Activated T-helper 17 cell treated with anti-CD3 and anti-CD28 coated beads, Interleukin-2, amount 50 U/mL, for 72 hours (primary cell): ENCODE measurements at regions not wholly inside any gene's neighbourhood (a gene's known extent, or its start where the extent isn't known, plus 50 kb on each side); places are given as distances from the start of the nearest gene placed in this dataset.
"Not testable (repeated sequence)": the region's sequence is repeated elsewhere in the genome, so short reads cannot be mapped to it uniquely, and the experiment has no call there.

Experiments used
- ATAC-seq: fragments of 150-1000 bp; cut with Tn5 transposase; replicated peaks from 2 replicates; pipeline ENCODE4 v1.10.0; 2021; ENCODE audit warnings: mild to moderate bottlenecking, moderate library complexity
- H3K27ac Mint-ChIP-seq: one replicate; pipeline ENCODE4 v1.8.0; 2022; ENCODE audit warnings: mixed read lengths
- H3K27me3 Mint-ChIP-seq: one replicate; pipeline ENCODE4 v1.8.0; 2022; ENCODE audit warnings: mixed read lengths
- H3K36me3 Mint-ChIP-seq: one replicate; pipeline ENCODE4 v1.8.0; 2022; ENCODE audit warnings: low read depth, mild to moderate bottlenecking, mixed read lengths
- H3K4me1 Mint-ChIP-seq: one replicate; pipeline ENCODE4 v1.8.0; 2022; ENCODE audit warnings: mixed read lengths
- H3K4me3 Mint-ChIP-seq: one replicate; pipeline ENCODE4 v1.8.0; 2022; ENCODE audit warnings: mild to moderate bottlenecking, mixed read lengths
- H3K9me3 Mint-ChIP-seq: one replicate; pipeline ENCODE4 v1.8.0; 2022; ENCODE audit warnings: mixed read lengths

DNA sequence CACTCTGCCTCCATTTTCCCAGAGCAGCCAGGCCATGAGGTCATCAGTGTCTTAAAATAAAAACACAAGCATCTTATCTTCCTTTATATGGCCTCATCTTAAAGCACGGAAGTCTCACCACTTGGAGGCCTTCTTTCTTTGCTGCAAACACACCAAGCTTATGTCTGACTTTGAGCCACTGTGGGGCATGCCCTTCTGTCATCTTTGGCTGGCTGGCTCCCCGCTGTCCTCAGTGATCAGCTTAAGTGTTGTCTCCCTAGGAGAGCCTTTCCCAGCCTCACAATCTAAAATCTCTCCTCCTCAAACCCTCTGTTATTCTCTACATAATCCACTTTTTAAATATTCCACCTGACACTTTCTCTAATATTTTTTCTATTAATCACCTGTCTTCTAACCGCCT, 191.6 kb upstream of the TTC29 start:
- H3K4me3 Mint-ChIP-seq: no peak overlapping the region
- peaks cover 22% of the 10 kb centered on the region for H3K27me3 Mint-ChIP-seq
- ATAC-seq: no peak
- no peaks in the 10 kb centered on the region for H3K36me3 Mint-ChIP-seq
- H3K4me1 Mint-ChIP-seq: no peaks in the 10 kb centered on the region
- no peak overlapping the region for H3K27ac Mint-ChIP-seq
- no peaks in the 10 kb centered on the region for H3K9me3 Mint-ChIP-seq

DNA sequence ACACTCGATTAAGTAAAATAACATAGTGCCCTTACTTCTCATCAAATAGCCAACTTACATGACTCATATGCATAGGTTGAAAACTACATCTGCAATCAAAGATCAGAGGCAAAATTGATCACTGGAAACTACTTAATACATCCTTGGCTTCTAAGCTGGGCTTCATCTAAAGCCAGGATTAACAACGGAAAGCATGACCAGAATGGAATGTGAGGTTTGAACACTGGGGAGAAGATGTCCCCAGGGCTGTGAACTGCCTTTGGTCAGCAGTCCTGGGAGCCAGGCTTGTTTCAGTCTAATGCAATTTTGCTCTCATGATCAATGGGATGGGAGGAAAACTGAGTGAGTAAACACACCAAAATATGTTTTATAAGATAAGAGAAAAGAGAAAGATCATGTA, 192.5 kb upstream of the TTC29 start:
- ATAC-seq: no peak
- Mint-ChIP-seq H3K27ac (no peak overlapping the region), H3K4me3 (no peak overlapping the region), H3K9me3 (no peaks in the 10 kb centered on the region), H3K36me3 (no peaks in the 10 kb centered on the region), H3K4me1 (no peaks in the 10 kb centered on the region), H3K27me3 (peaks cover 20% of the 10 kb centered on the region)

DNA sequence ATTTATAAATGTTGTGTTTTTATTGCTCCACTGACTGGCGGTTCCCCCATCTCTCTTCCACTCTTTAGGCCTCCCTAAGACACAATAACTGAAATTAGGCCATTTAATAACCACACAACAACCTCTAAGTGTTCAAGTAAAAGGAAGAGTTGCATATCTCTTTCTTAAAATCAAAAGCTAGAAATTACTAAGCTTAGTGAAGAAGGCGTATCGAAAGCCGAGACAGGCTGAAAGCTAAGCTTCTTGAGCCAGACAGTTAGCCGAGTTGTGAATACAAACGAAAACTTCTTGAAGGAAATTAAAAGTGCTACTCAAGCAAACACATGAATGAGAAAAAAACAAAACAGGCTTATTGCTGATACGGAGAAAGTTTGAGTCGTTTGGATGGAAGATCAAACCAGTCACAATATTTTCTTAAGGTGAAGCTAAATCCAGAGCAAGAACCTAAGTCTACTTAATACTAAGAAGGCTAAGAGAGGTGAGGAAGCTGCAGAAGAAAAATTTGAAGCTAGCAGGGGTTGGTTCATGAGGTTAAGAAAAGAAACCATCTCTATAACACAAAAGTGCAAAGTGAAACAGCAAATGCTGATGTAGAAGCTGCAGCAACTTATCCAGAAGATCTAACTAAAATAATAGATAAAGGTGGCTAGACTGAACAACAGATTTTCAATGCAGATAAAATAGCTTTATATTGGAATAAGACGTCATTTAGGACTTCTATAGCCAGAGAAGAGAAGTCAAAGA, 194.0 kb upstream of the TTC29 start:
- no peaks in the 10 kb centered on the region for H3K9me3 Mint-ChIP-seq
- H3K27ac Mint-ChIP-seq: no peak overlapping the region
- no peaks in the 10 kb centered on the region for H3K4me1 Mint-ChIP-seq
- peak; percentile 24 for ATAC-seq
- no peak overlapping the region for H3K4me3 Mint-ChIP-seq
- no peaks in the 10 kb centered on the region for H3K36me3 Mint-ChIP-seq
- H3K27me3 Mint-ChIP-seq: peaks cover 16% of the 10 kb centered on the region

DNA sequence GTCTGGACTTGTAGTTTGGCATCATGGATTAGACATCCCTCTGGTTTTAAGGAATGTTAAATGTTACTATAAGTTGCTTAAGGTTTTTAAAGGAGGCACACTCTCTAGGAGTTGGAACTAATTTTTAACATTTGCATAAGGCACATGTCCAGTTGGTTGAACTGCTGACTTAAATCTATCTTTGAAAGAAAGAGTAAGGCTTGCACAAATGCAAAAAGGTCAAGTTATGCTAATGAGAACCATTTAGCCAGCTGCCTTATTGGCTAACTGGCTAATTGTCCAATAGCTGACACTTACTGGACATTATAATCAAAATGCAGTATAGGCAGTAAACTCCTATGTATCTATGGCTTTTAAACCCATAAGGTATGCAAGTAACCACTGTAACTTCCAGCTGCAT, 206.1 kb upstream of the TTC29 start:
- H3K9me3 Mint-ChIP-seq: no peaks in the 10 kb centered on the region
- peaks cover 22% of the 10 kb centered on the region for H3K27me3 Mint-ChIP-seq
- no peaks in the 10 kb centered on the region for H3K4me1 Mint-ChIP-seq
- no peaks in the 10 kb centered on the region for H3K36me3 Mint-ChIP-seq
- ATAC-seq: no peak
- H3K4me3 Mint-ChIP-seq: no peak overlapping the region
- H3K27ac Mint-ChIP-seq: no peak overlapping the region

DNA sequence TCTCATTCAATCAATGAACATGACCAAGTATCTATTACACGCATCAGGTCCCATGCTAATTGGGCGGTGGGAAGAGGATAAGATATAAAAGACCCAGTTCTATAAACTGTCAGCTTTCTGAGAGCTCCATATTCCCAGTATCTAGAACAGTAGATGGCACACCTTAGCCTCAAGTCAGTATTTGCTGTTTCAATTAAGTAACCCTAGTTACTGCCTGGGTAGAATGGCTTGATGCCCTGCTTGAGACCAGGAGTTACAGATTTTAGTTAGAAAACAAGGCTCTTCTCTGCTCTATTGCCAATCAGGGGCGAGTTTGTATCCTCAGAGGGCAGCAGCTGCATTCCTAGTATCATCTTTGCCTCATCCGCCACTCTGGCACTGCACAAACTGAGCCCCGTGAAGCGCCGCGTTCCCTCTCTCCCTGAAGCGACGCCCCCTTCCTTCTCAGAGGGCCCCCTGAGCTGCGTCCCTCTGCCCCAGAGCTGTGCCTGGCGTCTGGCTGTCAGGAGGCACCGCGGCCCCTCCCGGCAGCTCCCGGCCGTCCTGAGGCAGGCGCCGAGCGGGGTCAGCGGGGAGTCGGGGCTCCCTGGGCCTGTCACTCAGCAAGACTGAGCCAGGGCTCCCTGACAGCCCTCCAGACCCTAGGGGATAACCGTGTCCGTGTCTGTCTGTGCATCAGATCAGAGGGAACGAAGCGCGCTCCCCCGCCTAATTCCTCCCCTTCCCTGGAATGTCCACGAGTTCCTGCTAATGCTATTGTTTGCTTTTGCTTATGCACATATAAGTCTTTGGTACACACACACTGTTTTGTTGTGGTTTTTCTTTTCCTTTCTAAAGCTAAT, 212.4 kb upstream of the TTC29 start:
- Mint-ChIP-seq H3K9me3 (no peaks in the 10 kb centered on the region), H3K4me1 (no peaks in the 10 kb centered on the region), H3K27me3 (peaks cover 31% of the 10 kb centered on the region), H3K27ac (no peak overlapping the region), H3K4me3 (no peak overlapping the region), H3K36me3 (no peaks in the 10 kb centered on the region)
- ATAC-seq: peak; percentile 21

DNA sequence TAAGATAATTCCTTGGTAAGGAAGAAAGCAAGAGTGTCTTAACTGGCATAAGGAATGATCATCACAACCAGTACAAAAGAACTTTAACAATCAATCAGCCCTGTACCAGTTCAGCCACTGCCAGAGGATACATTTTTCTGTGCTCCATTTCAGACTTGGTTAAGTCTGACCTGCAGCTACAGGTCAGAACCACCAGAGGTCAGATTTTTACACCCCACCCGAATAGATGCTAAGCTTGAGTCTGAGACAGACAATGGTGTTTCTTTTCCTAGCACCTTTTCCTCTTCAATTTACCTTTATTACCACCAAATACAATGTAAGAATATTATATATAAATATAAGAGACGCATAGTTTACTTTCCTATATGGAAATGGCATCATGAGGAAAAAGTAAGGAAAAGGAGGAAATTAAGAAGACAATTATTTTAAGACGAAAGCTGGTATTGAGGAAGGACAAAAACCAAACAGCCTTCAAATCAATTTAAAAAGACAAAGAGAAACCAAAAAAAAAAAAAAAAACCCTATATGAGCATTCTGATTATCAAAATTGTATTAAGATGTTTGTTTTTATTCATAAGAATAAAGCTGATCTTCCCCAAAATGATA, 215.3 kb upstream of the TTC29 start:
- ATAC-seq: no peak
- Mint-ChIP-seq H3K36me3 (no peaks in the 10 kb centered on the region), H3K4me1 (no peaks in the 10 kb centered on the region), H3K27ac (no peak overlapping the region), H3K4me3 (no peak overlapping the region), H3K27me3 (peaks cover 31% of the 10 kb centered on the region), H3K9me3 (no peaks in the 10 kb centered on the region)

DNA sequence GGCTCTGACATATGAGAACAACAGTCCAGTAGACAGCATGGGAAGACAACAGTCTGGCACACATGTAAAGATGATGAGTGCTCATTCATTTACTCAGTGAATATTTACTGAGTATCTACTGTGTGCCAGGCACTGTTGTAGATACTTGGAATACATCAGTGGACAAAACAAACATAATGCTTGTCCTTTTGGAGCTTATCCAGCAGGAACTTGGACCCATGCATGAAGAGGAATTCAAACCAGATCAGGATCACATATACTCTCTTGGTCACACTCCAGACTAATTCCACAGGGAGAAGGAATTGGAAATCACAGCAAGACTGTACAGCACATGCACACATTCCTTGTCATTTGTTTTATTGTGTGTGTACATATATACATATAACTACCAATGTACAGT, 217.6 kb upstream of the TTC29 start:
- no peak for ATAC-seq
- no peaks in the 10 kb centered on the region for H3K4me1 Mint-ChIP-seq
- no peak overlapping the region for H3K4me3 Mint-ChIP-seq
- no peaks in the 10 kb centered on the region for H3K36me3 Mint-ChIP-seq
- peaks cover 22% of the 10 kb centered on the region for H3K27me3 Mint-ChIP-seq
- no peak overlapping the region for H3K27ac Mint-ChIP-seq
- no peaks in the 10 kb centered on the region for H3K9me3 Mint-ChIP-seq

DNA sequence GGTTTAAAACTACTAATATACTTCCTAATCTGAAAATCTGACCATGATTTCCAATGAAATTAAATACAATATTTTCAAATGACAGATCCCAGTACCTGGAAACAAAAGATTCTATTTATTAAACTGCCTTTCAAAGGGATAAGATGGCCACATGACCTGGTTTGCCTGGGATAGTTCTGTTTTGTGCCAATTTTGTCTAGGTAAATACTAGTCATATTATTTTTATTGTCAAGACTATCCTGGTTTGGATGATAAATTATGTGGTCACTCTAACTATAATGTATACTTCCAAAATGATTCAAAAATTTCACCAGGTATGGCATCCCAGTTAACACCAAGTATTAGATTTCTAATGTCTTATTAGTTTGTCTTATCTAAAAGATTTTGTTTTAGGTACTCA, 222.5 kb upstream of the TTC29 start:
- H3K9me3 Mint-ChIP-seq, ATAC-seq, H3K36me3 Mint-ChIP-seq, H3K4me3 Mint-ChIP-seq, H3K27me3 Mint-ChIP-seq, H3K27ac Mint-ChIP-seq, H3K4me1 Mint-ChIP-seq: not testable (repeated sequence)

DNA sequence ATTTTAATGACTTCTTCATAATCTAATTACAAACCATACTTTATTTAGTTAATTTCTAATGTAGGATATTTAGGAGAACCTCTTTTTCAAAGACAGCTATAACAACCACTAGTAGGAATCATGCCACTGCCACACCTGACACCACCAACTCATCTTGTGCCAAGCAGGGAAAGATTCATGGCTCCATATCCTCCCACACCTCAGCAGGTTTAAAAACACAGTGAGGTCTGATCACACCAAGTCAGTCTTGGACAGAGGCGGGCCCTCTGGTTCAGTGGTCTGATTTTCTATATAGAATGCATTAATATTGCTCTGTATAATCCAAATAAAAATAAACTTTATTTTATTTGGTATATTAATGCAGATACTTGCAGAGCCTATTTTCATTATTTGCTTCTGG, 227.7 kb upstream of the TTC29 start:
- H3K4me3 Mint-ChIP-seq: no peak overlapping the region
- no peak for ATAC-seq
- no peak overlapping the region for H3K27ac Mint-ChIP-seq
- H3K36me3 Mint-ChIP-seq: no peaks in the 10 kb centered on the region
- peaks cover 8% of the 10 kb centered on the region for H3K27me3 Mint-ChIP-seq
- H3K4me1 Mint-ChIP-seq: no peaks in the 10 kb centered on the region
- H3K9me3 Mint-ChIP-seq: no peaks in the 10 kb centered on the region

DNA sequence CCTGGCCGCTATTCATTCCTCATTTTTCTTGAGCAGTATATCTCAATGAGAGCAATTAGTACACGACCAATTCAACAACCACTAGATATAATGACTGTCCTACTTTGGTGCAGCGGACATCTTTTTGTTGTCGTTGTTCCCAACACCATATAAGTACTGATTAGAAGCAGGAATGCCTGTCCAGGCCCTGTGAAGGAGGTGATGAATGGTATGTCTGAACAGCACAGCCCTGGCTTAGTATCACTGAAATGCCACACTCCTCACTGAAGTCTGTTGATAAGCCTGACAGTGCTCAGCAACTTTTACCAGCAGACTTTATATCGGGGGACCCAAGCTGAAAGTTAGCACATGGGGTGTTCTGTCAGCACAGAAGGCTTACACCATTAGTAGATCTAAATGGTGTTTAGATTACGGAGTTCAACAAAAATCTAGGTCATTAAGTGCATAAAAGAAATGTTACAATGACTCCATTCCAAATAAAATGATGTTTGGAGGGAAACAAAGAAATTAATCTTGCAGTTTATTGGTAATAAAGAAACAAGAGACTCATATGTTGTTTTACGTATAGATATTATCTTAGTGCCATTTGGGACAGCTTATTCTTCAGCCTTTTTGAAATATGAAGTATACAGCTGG, 228.3 kb upstream of the TTC29 start:
- no peaks in the 10 kb centered on the region for H3K9me3 Mint-ChIP-seq
- peaks cover 8% of the 10 kb centered on the region for H3K27me3 Mint-ChIP-seq
- H3K27ac Mint-ChIP-seq: no peak overlapping the region
- no peaks in the 10 kb centered on the region for H3K36me3 Mint-ChIP-seq
- no peak for ATAC-seq
- H3K4me1 Mint-ChIP-seq: no peaks in the 10 kb centered on the region
- no peak overlapping the region for H3K4me3 Mint-ChIP-seq

DNA sequence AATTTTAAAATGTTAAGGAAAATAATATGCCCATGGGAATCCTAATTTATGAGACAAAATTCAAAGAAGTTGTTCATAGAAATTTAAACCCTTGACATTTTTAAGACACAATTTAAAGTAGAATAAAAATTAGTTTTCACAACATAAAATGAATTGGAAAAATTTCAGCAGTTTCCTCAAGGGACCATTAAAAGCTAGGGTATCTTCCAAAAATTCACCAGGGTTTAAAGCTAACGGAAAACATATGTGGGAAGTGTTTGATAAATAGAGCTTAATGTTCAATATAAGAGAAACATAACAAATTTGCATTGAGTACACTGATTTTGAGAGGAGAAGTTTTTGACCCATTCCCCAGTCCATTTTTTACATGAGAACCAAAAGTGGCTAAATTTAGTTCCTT, 228.9 kb upstream of the TTC29 start:
- Mint-ChIP-seq H3K4me3 (no peak overlapping the region), H3K27me3 (peaks cover 8% of the 10 kb centered on the region), H3K27ac (no peak overlapping the region), H3K9me3 (no peaks in the 10 kb centered on the region), H3K36me3 (no peaks in the 10 kb centered on the region), H3K4me1 (no peaks in the 10 kb centered on the region)
- no peak for ATAC-seq

DNA sequence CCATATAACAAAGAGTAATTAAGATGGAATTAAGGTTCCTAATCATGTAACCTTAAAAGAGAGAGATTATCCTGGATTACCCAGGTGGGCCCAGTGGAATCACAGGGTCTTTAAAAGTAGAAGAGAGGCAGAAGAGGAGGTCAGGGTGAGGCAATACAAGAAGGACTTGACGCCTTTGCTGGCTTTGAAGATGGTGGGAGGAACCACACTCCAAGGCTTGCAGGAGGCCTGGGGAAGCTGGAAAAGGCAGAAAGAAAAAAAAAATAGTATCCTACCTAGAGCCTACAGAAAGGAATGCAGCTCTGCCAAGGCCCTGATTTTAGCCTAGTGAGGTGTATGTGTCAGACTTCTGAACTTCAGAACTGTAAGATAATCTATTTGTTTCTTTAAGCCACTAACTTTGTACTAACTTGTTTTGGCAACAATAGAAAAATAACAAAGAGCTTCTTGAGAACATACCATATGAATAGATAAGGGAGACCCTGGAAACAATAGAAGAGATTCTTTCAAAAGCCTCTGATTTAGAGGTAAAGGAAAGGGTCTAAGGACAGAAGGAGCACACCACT, 229.9 kb upstream of the TTC29 start:
- Mint-ChIP-seq H3K9me3 (no peaks in the 10 kb centered on the region), H3K4me1 (no peaks in the 10 kb centered on the region), H3K27me3 (peaks cover 8% of the 10 kb centered on the region), H3K4me3 (no peak overlapping the region), H3K36me3 (no peaks in the 10 kb centered on the region), H3K27ac (no peak overlapping the region)
- ATAC-seq: no peak

DNA sequence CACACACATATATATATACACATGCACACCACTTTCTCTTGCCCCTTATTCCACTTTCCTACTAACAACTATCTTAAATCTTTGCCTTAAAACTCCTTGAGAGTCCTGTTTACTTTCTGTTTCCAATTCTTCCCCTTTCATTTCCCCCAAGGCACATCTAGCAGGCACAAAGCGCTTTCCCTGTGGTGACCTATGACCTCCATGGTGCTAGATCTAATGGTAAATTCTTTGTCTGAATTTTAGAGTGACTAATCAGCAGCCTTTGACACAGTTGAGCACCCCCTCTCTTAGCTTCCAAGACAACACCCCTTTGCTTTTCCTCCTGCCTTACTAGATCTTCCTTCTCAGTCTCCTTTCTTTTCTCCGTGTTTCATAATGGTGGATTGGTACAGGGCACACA, 236.4 kb upstream of the TTC29 start:
- ATAC-seq: no peak
- Mint-ChIP-seq H3K4me1 (no peaks in the 10 kb centered on the region), H3K4me3 (no peak overlapping the region), H3K9me3 (peaks cover 8% of the 10 kb centered on the region), H3K36me3 (no peaks in the 10 kb centered on the region), H3K27me3 (peaks cover 13% of the 10 kb centered on the region), H3K27ac (no peak overlapping the region)

DNA sequence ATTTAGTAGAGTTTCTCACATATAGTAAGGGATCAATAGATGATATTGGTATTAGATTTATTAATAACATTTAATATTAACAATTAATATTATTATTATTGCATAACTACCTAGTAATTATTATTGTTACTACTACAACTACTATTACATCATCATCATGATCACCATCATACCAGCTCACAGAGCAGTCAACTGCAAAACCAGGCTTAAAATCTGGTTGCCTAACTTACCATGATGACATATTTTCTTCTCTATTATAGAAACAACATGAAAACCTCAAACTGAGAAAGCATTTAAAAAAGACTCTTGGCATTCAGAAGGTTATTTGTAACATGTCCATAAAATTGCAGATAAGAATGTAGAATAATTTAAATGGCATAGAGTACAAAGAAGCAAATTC, 247.0 kb upstream of the TTC29 start:
- Mint-ChIP-seq H3K36me3 (no peaks in the 10 kb centered on the region), H3K9me3 (peaks cover 4% of the 10 kb centered on the region), H3K27me3 (peaks cover 10% of the 10 kb centered on the region), H3K4me1 (no peaks in the 10 kb centered on the region), H3K27ac (no peak overlapping the region), H3K4me3 (no peak overlapping the region)
- no peak for ATAC-seq
